SK-N-DZ (cell line): ENCODE measurements at regions not wholly inside any gene's neighbourhood (a gene's known extent, or its start where the extent isn't known, plus 50 kb on each side); places are given as distances from the start of the nearest gene placed in this dataset.
"Not testable (repeated sequence)": the region's sequence is repeated elsewhere in the genome, so short reads cannot be mapped to it uniquely, and the experiment has no call there.

Experiments
- DNase-seq: peaks from one replicate; pipeline ENCODE4 v3.0.0-alpha.2; 2015; ENCODE audit warnings: low spot score

- DNase-seq: no peak
Measured at GRCh38 chr2:123696799-123697410, 328.2 kb upstream of the CNTNAP5 start.

- DNase-seq: no peak
Measured at GRCh38 chr2:123715467-123715982, 309.6 kb upstream of the CNTNAP5 start.

DNA sequence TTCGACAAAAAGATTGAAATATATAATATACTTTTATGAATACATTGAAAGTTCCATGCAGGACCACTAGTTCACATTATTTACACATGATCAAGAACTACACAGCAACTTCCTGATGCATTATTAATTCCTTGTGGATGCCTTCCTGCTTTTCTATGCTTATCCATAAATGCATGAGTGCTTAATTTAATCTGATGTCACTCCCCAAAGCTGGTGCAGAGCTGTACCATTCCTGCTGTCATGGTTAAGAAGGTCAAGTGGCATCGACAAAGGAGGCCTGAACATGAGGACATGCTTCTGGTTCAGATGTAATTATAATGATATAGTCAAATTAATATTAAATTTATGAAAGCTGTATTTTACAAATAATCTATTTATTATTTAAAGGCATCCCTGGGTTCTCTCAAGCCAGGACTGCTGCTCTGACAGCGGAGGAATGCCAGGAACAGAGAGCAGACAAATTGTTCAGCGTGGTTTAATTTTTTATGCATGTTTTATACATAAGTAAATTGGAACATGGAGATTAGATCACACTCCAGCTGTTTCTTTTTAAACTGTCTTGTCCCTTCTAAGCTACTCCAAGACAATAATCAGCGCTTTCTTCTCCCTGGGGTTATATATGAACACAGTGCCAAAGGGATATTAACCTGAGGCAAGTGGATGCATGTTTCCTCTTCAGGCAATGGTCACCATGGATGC, 307.3 kb upstream of the CNTNAP5 start:
- DNase-seq: no peak

GRCh38 chr2:123720760-123721159, 304.3 kb upstream of the CNTNAP5 start:
- DNase-seq: no peak

- no peak for DNase-seq
Measured at GRCh38 chr2:123723706-123724105, 301.4 kb upstream of the CNTNAP5 start.

- DNase-seq: no peak
Measured at GRCh38 chr2:123732563-123732962, 292.5 kb upstream of the CNTNAP5 start.

DNA sequence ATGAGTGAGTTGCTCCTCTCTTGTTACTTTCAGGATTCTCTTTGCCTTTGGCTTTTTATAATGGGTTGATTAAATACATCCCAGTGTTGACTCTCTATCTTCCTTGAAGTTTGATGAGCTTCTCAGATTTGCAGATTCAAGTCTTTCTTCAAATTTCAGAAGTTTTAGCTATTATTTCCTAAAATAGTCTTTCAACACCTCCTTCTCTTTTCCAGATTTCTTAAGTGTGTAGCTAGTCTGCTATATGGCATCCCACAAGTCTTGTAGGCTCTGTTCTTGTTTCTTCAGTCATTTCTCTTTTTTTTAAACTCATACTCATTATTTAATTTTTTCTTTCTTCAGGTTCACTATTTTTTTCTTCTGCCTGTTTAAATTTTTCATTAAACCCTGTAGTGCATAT, 287.7 kb upstream of the CNTNAP5 start:
- DNase-seq: no peak

DNA sequence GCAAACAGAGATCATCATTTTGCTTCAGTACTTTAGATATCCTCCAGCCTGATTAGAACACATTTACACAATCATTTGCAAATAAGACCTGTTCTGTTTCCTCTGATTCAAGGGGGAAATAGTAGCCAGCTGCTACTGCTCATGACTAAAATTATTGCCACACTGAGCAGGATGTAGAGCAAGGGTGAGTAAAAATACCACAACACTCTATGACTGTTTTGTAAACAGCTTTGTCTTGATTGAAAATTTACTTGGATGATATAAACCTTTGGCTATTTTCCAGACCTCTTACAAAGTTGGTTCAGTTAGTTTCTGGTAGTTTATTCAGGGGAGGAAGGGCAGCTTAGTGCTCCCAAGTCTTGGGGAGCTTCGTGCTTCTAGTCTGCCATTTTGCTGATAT, 286.4 kb upstream of the CNTNAP5 start:
- no peak for DNase-seq

- no peak for DNase-seq
Measured at GRCh38 chr2:123746006-123746405, 279.1 kb upstream of the CNTNAP5 start.

DNA sequence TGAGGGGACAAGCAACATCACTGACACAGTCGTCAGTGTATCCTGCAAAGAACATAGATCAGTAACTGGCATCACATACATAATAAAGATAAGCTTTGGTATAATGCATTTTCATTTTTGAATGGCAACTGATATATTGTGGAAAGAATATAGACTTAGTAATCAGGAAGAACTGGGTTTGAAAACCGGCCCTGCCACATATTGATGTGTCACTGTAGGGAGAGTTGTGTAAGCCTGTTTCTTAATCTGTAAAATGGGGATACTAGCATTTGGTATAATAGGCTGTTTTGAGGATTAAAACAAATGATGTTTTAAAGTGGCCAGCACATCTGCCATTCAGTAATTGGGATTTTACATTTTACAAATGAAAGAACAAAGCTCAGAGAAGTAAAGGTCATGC, 277.8 kb upstream of the CNTNAP5 start:
- DNase-seq: no peak

GRCh38 chr2:123762221-123762620, 262.9 kb upstream of the CNTNAP5 start:
- no peak for DNase-seq

GRCh38 chr2:123768233-123768632, 256.9 kb upstream of the CNTNAP5 start:
- DNase-seq: no peak

GRCh38 chr2:123769001-123769400, 256.1 kb upstream of the CNTNAP5 start:
- no peak for DNase-seq

DNA sequence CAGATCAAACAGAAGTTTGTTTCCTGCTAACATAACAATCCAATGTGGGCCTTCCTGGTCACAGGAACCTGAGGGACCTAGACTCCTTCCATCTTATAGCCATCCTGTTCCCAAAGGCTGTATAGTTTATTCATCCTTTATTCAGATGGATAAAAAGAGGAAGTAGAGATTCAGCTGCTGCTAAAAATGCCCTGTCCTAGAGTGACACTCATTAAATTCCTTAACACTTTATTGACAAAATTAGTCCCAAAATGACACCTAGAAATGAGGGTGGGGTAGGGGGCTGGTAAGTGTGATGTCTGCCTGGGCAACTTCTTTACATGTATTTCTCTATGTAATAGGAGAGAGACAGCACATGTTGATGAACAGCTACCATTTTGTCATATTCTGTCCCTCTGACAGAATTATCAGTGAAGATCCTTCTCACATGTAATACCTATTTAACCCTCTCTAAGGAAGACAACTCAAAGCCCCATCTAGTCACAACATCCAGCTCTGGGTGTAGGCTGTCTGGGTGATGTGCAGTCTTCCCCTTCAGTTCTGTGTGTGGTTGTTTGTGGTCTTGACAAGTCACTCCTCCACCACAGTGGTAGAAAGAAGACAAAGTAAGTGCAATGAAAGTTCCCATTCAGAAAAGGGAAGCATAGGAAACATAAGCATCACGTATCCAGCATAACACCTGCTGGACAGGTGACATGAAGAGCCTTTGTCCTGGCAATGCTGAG, 253.9 kb upstream of the CNTNAP5 start:
- no peak for DNase-seq

- no peak for DNase-seq
Measured at GRCh38 chr2:123771928-123772632, 253.0 kb upstream of the CNTNAP5 start.

- no peak for DNase-seq
Measured at GRCh38 chr2:123777116-123777515, 248.0 kb upstream of the CNTNAP5 start.

DNA sequence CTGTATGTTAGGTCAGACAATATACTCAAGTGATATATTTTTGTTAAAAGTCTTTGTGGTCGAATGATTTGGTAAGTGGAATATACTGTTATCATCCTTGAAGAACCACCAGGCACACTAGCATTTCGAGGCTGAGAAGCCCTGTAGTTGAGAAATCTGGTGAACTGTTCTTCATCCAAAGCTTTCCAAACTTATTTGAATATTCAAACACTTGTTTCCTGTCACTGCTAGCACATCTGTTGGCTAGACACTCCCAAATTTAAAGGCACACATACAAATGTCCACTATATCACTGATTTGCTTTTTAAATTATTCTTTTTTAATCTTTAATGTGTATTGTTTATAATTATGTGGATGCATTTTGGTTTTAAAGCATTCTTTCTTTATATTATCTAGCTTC, 241.9 kb upstream of the CNTNAP5 start:
- DNase-seq: no peak

- no peak for DNase-seq
Measured at GRCh38 chr2:123785332-123785731, 239.8 kb upstream of the CNTNAP5 start.

DNA sequence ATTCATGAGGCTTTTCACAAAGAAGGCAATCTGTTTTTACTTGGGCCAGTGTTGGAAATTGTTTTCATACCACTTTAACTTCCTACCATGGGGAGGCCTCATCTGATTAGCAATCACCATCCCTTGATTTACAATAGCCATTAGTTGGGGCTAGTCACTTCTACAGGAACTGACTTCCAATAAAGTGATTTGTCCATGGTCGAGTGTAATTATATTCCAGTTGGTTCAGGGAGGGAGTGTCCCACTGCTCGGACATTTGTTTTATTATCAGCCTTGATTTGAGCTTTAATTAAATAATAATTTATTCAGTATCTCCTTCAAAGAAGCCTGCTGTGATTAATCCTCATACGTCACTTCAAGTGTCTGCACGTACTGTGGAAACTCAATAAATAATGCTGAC, 233.9 kb upstream of the CNTNAP5 start:
- no peak for DNase-seq

GRCh38 chr2:123791684-123792083, 233.4 kb upstream of the CNTNAP5 start:
- DNase-seq: peak; percentile 63

GRCh38 chr2:123804126-123804525, 221.0 kb upstream of the CNTNAP5 start:
- DNase-seq: not testable (repeated sequence)

DNA sequence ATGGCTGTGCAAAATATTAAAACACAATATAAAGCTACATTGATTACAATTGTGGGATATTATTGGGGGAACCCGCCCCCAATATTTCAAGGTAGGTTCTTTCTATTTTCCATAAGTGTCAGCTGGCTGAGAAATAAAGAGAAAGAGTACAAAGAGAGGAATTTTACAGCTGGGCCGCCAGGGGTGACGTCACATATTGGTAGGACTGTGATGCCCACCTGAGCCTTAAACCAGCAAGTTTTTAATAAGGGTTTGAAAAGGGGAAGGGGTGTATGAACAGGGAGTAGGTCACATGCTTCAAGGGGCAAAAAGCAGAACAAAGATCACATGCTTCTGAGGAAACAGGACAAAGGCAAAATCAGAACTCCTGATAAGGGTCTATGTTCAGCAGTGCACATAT, 219.3 kb upstream of the CNTNAP5 start:
- not testable (repeated sequence) for DNase-seq
